ENCODE measurements at regions not wholly inside any gene's neighbourhood (a gene's known extent, or its start where the extent isn't known, plus 50 kb on each side); places are given as distances from the start of the nearest gene placed in this dataset.
A peak's percentile ranks its signal among the peaks of the same experiment; 100 is the strongest.

DNA sequence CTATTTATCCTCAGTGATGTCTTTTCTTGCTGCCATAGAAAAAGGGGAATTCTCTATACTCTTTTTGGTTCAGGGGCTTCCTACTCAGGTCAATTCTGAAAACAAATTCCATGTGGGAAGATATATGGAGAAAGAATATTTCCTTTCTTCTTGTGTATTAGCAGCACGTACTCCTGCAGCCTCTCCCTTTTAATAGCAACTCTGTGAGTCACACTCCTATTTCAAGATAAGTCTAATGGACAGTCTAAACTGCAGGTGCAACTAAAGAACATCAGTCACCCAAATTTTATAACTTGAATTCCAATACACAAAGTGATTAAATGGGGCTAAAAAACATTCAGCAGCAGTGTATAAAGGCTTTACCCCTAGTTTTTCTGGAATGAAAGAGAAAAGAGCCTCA, 942.2 kb downstream of the CNTNAP5 start:
- DNase-seq (ENCODE audit: low read depth in 1 of 2, low spot score in 1 of 2): no peak
- TF ChIP-seq, protein P1, sequence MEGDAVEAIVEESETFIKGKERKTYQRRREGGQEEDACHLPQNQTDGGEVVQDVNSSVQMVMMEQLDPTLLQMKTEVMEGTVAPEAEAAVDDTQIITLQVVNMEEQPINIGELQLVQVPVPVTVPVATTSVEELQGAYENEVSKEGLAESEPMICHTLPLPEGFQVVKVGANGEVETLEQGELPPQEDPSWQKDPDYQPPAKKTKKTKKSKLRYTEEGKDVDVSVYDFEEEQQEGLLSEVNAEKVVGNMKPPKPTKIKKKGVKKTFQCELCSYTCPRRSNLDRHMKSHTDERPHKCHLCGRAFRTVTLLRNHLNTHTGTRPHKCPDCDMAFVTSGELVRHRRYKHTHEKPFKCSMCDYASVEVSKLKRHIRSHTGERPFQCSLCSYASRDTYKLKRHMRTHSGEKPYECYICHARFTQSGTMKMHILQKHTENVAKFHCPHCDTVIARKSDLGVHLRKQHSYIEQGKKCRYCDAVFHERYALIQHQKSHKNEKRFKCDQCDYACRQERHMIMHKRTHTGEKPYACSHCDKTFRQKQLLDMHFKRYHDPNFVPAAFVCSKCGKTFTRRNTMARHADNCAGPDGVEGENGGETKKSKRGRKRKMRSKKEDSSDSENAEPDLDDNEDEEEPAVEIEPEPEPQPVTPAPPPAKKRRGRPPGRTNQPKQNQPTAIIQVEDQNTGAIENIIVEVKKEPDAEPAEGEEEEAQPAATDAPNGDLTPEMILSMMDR (IDR thresholded peaks at IDR 0.05; ENCODE audit: low read depth, low read length): no peak
- Histone ChIP-seq H3K27me3 (no peaks in the 10 kb centered on the region), H3K4me1 (ENCODE audit: low read depth) (no peaks in the 10 kb centered on the region), H3K27ac (no peak overlapping the region), H3K9me3 (ENCODE audit: low read depth) (no peaks in the 10 kb centered on the region), H3K4me3 (no peak overlapping the region), H3K36me3 (no peaks in the 10 kb centered on the region)

GRCh38 chr2:124970030-124970429, 944.9 kb downstream of the CNTNAP5 start:
- TF ChIP-seq, protein P1 (IDR thresholded peaks at IDR 0.05; ENCODE audit: low read depth, low read length): no peak
- Histone ChIP-seq H3K9me3 (ENCODE audit: low read depth) (no peaks in the 10 kb centered on the region), H3K4me3 (no peak overlapping the region), H3K4me1 (ENCODE audit: low read depth) (no peaks in the 10 kb centered on the region), H3K27ac (no peak overlapping the region), H3K27me3 (no peaks in the 10 kb centered on the region), H3K36me3 (no peaks in the 10 kb centered on the region)
- DNase-seq (ENCODE audit: low read depth in 1 of 2, low spot score in 1 of 2): no peak

DNA sequence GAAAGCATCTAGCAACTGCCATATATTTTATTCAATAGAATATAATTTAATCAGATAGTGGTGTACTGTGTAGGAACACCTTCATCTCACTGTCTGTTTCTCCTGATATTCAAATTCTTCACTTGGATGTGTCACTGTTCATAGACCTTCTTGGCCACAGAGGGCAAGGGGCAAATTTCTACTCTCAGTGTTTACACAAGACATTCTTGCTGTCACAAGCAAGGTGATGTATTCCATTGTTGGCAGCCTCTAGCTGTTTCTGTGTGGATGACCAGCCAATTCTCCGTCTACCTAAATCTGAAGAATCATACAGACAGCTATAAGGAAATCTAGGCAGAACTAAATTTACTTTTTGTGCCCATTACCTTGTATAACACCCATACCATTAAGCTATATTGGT, 948.3 kb downstream of the CNTNAP5 start:
- TF ChIP-seq, protein P1 (IDR thresholded peaks at IDR 0.05; ENCODE audit: low read depth, low read length): no peak
- Histone ChIP-seq H3K36me3 (no peaks in the 10 kb centered on the region), H3K27me3 (no peaks in the 10 kb centered on the region), H3K4me1 (ENCODE audit: low read depth) (no peaks in the 10 kb centered on the region), H3K4me3 (no peak overlapping the region), H3K27ac (no peak overlapping the region), H3K9me3 (ENCODE audit: low read depth) (no peaks in the 10 kb centered on the region)
- peak in 1 of 2 donors; percentile 26 for DNase-seq (ENCODE audit: low read depth in 1 of 2, low spot score in 1 of 2)

- no peaks in the 10 kb centered on the region for H3K27me3 ChIP-seq
- H3K9me3 ChIP-seq (ENCODE audit: low read depth): no peaks in the 10 kb centered on the region
- H3K36me3 ChIP-seq: no peaks in the 10 kb centered on the region
- no peaks in the 10 kb centered on the region for H3K4me1 ChIP-seq (ENCODE audit: low read depth)
- TF ChIP-seq, protein P1 (IDR thresholded peaks at IDR 0.05; ENCODE audit: low read depth, low read length): no peak
- H3K27ac ChIP-seq: no peak overlapping the region
- no peak overlapping the region for H3K4me3 ChIP-seq
- DNase-seq (ENCODE audit: low read depth in 1 of 2, low spot score in 1 of 2): no peak
Measured at GRCh38 chr2:124975224-124975623, 950.1 kb downstream of the CNTNAP5 start.

DNA sequence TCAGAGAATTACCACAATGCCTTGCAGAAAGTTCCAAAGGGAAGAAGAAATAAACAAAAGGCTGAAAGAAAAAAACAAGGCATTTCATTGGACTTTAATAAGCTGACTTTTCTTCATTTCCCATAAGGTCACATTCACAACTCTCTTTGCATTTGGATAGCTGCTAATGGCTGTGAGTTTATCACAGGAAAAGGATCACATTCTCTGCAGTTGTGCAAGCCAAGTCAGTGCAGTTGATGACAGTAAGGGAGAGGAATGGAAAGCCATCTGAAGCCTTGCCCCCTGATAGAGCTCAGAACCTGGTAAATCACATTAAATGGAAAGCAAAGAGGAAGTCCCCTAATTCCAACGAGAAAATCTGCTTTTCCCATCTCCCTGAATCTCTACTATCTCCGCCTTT, 950.6 kb downstream of the CNTNAP5 start:
- Histone ChIP-seq H3K4me3 (no peak overlapping the region), H3K9me3 (ENCODE audit: low read depth) (no peaks in the 10 kb centered on the region), H3K36me3 (no peaks in the 10 kb centered on the region), H3K27ac (no peak overlapping the region), H3K27me3 (no peaks in the 10 kb centered on the region), H3K4me1 (ENCODE audit: low read depth) (no peaks in the 10 kb centered on the region)
- DNase-seq (ENCODE audit: low read depth in 1 of 2, low spot score in 1 of 2): peak in 1 of 2 donors; percentile 22
- TF ChIP-seq, protein P1 (IDR thresholded peaks at IDR 0.05; ENCODE audit: low read depth, low read length): no peak

GRCh38 chr2:124978597-124978996, 953.5 kb downstream of the CNTNAP5 start:
- H3K4me1 ChIP-seq (ENCODE audit: low read depth): no peaks in the 10 kb centered on the region

More at GRCh38 chr2:124978597-124978996, 953.5 kb downstream of the CNTNAP5 start:
- DNase-seq (ENCODE audit: low read depth in 1 of 2, low spot score in 1 of 2): peak in 1 of 2 donors; percentile 2
- no peak overlapping the region for H3K27ac ChIP-seq
- no peak overlapping the region for H3K4me3 ChIP-seq
- no peaks in the 10 kb centered on the region for H3K27me3 ChIP-seq
- no peaks in the 10 kb centered on the region for H3K9me3 ChIP-seq (ENCODE audit: low read depth)
- TF ChIP-seq, protein P1 (IDR thresholded peaks at IDR 0.05; ENCODE audit: low read depth, low read length): no peak
- H3K36me3 ChIP-seq: no peaks in the 10 kb centered on the region

Measured in cardiac muscle cell (in vitro differentiated cells and primary cell).